ENCODE measurements at regions not wholly inside any gene's neighbourhood (a gene's known extent, or its start where the extent isn't known, plus 50 kb on each side); places are given as distances from the start of the nearest gene placed in this dataset.
A peak's percentile ranks its signal among the peaks of the same experiment; 100 is the strongest.

- DNase-seq (ENCODE audit: low read depth, low spot score) = no peak
- no peaks in the 10 kb centered on the region for H3K36me3 ChIP-seq (ENCODE audit: control insufficient read depth, insufficient read depth, low read length)
These were observed 91.3 kb upstream of the RPL34 start for GRCh38 chr4:108529102-108529501.

GRCh38 chr4:108527723-108528122 is 92.7 kb upstream of the RPL34 start:
- Histone ChIP-seq H3K27ac (ENCODE audit: low read length) (no peak overlapping the region), H3K36me3 (ENCODE audit: control insufficient read depth, insufficient read depth, low read length) (no peaks in the 10 kb centered on the region), H3K9me3 (ENCODE audit: control insufficient read depth, insufficient read depth, low read length) (no peaks in the 10 kb centered on the region), H3K4me3 (ENCODE audit: low read length) (no peak overlapping the region), H3K27me3 (ENCODE audit: control insufficient read depth, insufficient read depth, low read length) (no peaks in the 10 kb centered on the region), H3K4me1 (ENCODE audit: control insufficient read depth, insufficient read depth, low read length) (no peaks in the 10 kb centered on the region)
- DNase-seq (ENCODE audit: low read depth, low spot score) = no peak
- no CpG with 5 or more reads among the region's 2 CpGs for WGBS (ENCODE audit: insufficient coverage, insufficient read length)

More at GRCh38 chr4:108529102-108529501, 91.3 kb upstream of the RPL34 start:
- H3K4me1 ChIP-seq (ENCODE audit: control insufficient read depth, insufficient read depth, low read length) = no peaks in the 10 kb centered on the region
- no CpG with 5 or more reads among the region's 1 CpG for WGBS (ENCODE audit: insufficient coverage, insufficient read length)
- H3K4me3 ChIP-seq (ENCODE audit: low read length) = no peak overlapping the region
- H3K9me3 ChIP-seq (ENCODE audit: control insufficient read depth, insufficient read depth, low read length) = no peaks in the 10 kb centered on the region
- H3K27ac ChIP-seq (ENCODE audit: low read length) = no peak overlapping the region
- H3K27me3 ChIP-seq (ENCODE audit: control insufficient read depth, insufficient read depth, low read length) = no peaks in the 10 kb centered on the region

GRCh38 chr4:108520807-108521206 is 99.6 kb upstream of the RPL34 start:
- DNase-seq (ENCODE audit: low read depth, low spot score) = no peak
- no CpG with 5 or more reads among the region's 1 CpG for WGBS (ENCODE audit: insufficient coverage, insufficient read length)
- Histone ChIP-seq H3K4me1 (ENCODE audit: control insufficient read depth, insufficient read depth, low read length) (no peaks in the 10 kb centered on the region), H3K9me3 (ENCODE audit: control insufficient read depth, insufficient read depth, low read length) (no peaks in the 10 kb centered on the region), H3K36me3 (ENCODE audit: control insufficient read depth, insufficient read depth, low read length) (no peaks in the 10 kb centered on the region), H3K4me3 (ENCODE audit: low read length) (no peak overlapping the region), H3K27ac (ENCODE audit: low read length) (no peak overlapping the region), H3K27me3 (ENCODE audit: control insufficient read depth, insufficient read depth, low read length) (no peaks in the 10 kb centered on the region)

- no peaks in the 10 kb centered on the region for H3K4me1 ChIP-seq (ENCODE audit: control insufficient read depth, insufficient read depth, low read length)
- no peak overlapping the region for H3K4me3 ChIP-seq (ENCODE audit: low read length)
- DNase-seq (ENCODE audit: low read depth, low spot score) = no peak
- no peak overlapping the region for H3K27ac ChIP-seq (ENCODE audit: low read length)
- no CpG with 5 or more reads among the region's 4 CpGs for WGBS (ENCODE audit: insufficient coverage, insufficient read length)
- H3K27me3 ChIP-seq (ENCODE audit: control insufficient read depth, insufficient read depth, low read length) = no peaks in the 10 kb centered on the region
- H3K9me3 ChIP-seq (ENCODE audit: control insufficient read depth, insufficient read depth, low read length) = no peaks in the 10 kb centered on the region
- no peaks in the 10 kb centered on the region for H3K36me3 ChIP-seq (ENCODE audit: control insufficient read depth, insufficient read depth, low read length)
These were observed 100.3 kb upstream of the RPL34 start for GRCh38 chr4:108519911-108520601.

GRCh38 chr4:108519208-108519833 is 101.1 kb upstream of the RPL34 start:
- no peaks in the 10 kb centered on the region for H3K4me1 ChIP-seq (ENCODE audit: control insufficient read depth, insufficient read depth, low read length)
- H3K36me3 ChIP-seq (ENCODE audit: control insufficient read depth, insufficient read depth, low read length) = no peaks in the 10 kb centered on the region
- no peaks in the 10 kb centered on the region for H3K9me3 ChIP-seq (ENCODE audit: control insufficient read depth, insufficient read depth, low read length)
- H3K4me3 ChIP-seq (ENCODE audit: low read length) = no peak overlapping the region
- no peak overlapping the region for H3K27ac ChIP-seq (ENCODE audit: low read length)
- no peak for DNase-seq (ENCODE audit: low read depth, low spot score)
- no peaks in the 10 kb centered on the region for H3K27me3 ChIP-seq (ENCODE audit: control insufficient read depth, insufficient read depth, low read length)

GRCh38 chr4:108512615-108513505 is 107.5 kb upstream of the RPL34 start:
- Histone ChIP-seq H3K9me3 (ENCODE audit: control insufficient read depth, insufficient read depth, low read length) (no peaks in the 10 kb centered on the region), H3K27me3 (ENCODE audit: control insufficient read depth, insufficient read depth, low read length) (no peaks in the 10 kb centered on the region), H3K4me1 (ENCODE audit: control insufficient read depth, insufficient read depth, low read length) (no peaks in the 10 kb centered on the region), H3K36me3 (ENCODE audit: control insufficient read depth, insufficient read depth, low read length) (no peaks in the 10 kb centered on the region), H3K4me3 (ENCODE audit: low read length) (no peak overlapping the region), H3K27ac (ENCODE audit: low read length) (no peak overlapping the region)
- no CpG with 5 or more reads among the region's 17 CpGs for WGBS (ENCODE audit: insufficient coverage, insufficient read length)
- peak; percentile 33 for DNase-seq (ENCODE audit: low read depth, low spot score)

- no peak for DNase-seq (ENCODE audit: low read depth, low spot score)
- no CpG with 5 or more reads among the region's 2 CpGs for WGBS (ENCODE audit: insufficient coverage, insufficient read length)
- Histone ChIP-seq H3K36me3 (ENCODE audit: control insufficient read depth, insufficient read depth, low read length) (no peaks in the 10 kb centered on the region), H3K27me3 (ENCODE audit: control insufficient read depth, insufficient read depth, low read length) (no peaks in the 10 kb centered on the region), H3K27ac (ENCODE audit: low read length) (no peak overlapping the region), H3K9me3 (ENCODE audit: control insufficient read depth, insufficient read depth, low read length) (no peaks in the 10 kb centered on the region), H3K4me3 (ENCODE audit: low read length) (no peak overlapping the region), H3K4me1 (ENCODE audit: control insufficient read depth, insufficient read depth, low read length) (no peaks in the 10 kb centered on the region)
These were observed 108.8 kb upstream of the RPL34 start for GRCh38 chr4:108511618-108512017.

GRCh38 chr4:108502356-108502755 is 118.0 kb upstream of the RPL34 start:
- H3K36me3 ChIP-seq (ENCODE audit: control insufficient read depth, insufficient read depth, low read length) = no peaks in the 10 kb centered on the region
- no peak for DNase-seq (ENCODE audit: low read depth, low spot score)
- no peaks in the 10 kb centered on the region for H3K4me1 ChIP-seq (ENCODE audit: control insufficient read depth, insufficient read depth, low read length)
- H3K27me3 ChIP-seq (ENCODE audit: control insufficient read depth, insufficient read depth, low read length) = no peaks in the 10 kb centered on the region
- no peak overlapping the region for H3K4me3 ChIP-seq (ENCODE audit: low read length)
- H3K9me3 ChIP-seq (ENCODE audit: control insufficient read depth, insufficient read depth, low read length) = no peaks in the 10 kb centered on the region
- H3K27ac ChIP-seq (ENCODE audit: low read length) = no peak overlapping the region
- WGBS (ENCODE audit: insufficient coverage, insufficient read length) = no CpG with 5 or more reads among the region's 2 CpGs

- no CpG with 5 or more reads among the region's 3 CpGs for whole genome bisulfite sequencing (ENCODE audit: insufficient coverage, insufficient read length)
- no peaks in the 10 kb centered on the region for H3K36me3 ChIP-seq (ENCODE audit: control insufficient read depth, insufficient read depth, low read length)
- H3K27ac ChIP-seq (ENCODE audit: low read length) = no peak overlapping the region
- no peaks in the 10 kb centered on the region for H3K9me3 ChIP-seq (ENCODE audit: control insufficient read depth, insufficient read depth, low read length)
- no peak for DNase-seq (ENCODE audit: low read depth, low spot score)
- no peaks in the 10 kb centered on the region for H3K4me1 ChIP-seq (ENCODE audit: control insufficient read depth, insufficient read depth, low read length)
- no peak overlapping the region for H3K4me3 ChIP-seq (ENCODE audit: low read length)
- no peaks in the 10 kb centered on the region for H3K27me3 ChIP-seq (ENCODE audit: control insufficient read depth, insufficient read depth, low read length)
These were observed 121.5 kb upstream of the RPL34 start for GRCh38 chr4:108498925-108499324.

- H3K4me3 ChIP-seq (ENCODE audit: low read length) = no peak overlapping the region
These were observed 126.8 kb upstream of the RPL34 start for GRCh38 chr4:108493596-108493931.

More at GRCh38 chr4:108493596-108493931, 126.8 kb upstream of the RPL34 start:
- H3K9me3 ChIP-seq (ENCODE audit: control insufficient read depth, insufficient read depth, low read length) = no peaks in the 10 kb centered on the region
- no peaks in the 10 kb centered on the region for H3K4me1 ChIP-seq (ENCODE audit: control insufficient read depth, insufficient read depth, low read length)
- no peak for DNase-seq (ENCODE audit: low read depth, low spot score)
- H3K27ac ChIP-seq (ENCODE audit: low read length) = no peak overlapping the region
- no peaks in the 10 kb centered on the region for H3K36me3 ChIP-seq (ENCODE audit: control insufficient read depth, insufficient read depth, low read length)
- H3K27me3 ChIP-seq (ENCODE audit: control insufficient read depth, insufficient read depth, low read length) = no peaks in the 10 kb centered on the region

Data from iPS DF 6.9 (cell line).